ENCODE measurements at regions not wholly inside any gene's neighbourhood (a gene's known extent, or its start where the extent isn't known, plus 50 kb on each side); places are given as distances from the start of the nearest gene placed in this dataset.

DNA sequence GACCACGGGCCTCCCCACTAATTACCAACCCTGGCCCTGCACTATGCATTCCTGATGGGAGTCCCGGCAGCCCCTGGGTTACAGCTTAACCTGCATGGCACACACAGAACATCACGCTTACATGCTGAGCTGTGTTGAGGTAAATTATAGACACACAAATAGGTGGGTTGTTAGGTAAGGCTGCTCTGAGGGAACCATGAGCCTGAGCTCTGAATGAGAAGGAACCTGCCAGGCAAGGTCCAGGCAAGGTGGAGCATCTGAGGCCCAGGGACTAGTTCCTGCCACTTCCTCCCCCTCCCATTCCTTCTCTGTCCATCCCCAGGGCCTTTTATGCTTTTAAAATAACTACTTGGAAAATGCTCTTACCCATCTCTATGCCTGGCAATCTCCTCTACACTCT, 82.7 kb upstream of the ESRRB start:
- H3K4me1 ChIP-seq (ENCODE audit: control insufficient read depth, extremely low read depth, insufficient read depth, low read length), result no peaks in the 10 kb centered on the region
- no peak overlapping the region for H3K9ac ChIP-seq (ENCODE audit: insufficient read depth, low read length)
- H3K9me3 ChIP-seq (ENCODE audit: control insufficient read depth, insufficient read depth, low read depth, low read length), result no peaks in the 10 kb centered on the region
- no peak overlapping the region for H3K27ac ChIP-seq (ENCODE audit: insufficient read depth, low read length)
- no peak overlapping the region for H3K4me3 ChIP-seq (replicated peaks in 1 of 4; ENCODE audit: control extremely low read depth in 1 of 4, insufficient read depth in 1 of 4, low read depth in 3 of 4, low read length in 4 of 4)
- TF ChIP-seq EZH2 (IDR thresholded peaks at IDR 0.05; ENCODE audit: low read length, missing control alignments), result no peak
- TF ChIP-seq, protein P1, sequence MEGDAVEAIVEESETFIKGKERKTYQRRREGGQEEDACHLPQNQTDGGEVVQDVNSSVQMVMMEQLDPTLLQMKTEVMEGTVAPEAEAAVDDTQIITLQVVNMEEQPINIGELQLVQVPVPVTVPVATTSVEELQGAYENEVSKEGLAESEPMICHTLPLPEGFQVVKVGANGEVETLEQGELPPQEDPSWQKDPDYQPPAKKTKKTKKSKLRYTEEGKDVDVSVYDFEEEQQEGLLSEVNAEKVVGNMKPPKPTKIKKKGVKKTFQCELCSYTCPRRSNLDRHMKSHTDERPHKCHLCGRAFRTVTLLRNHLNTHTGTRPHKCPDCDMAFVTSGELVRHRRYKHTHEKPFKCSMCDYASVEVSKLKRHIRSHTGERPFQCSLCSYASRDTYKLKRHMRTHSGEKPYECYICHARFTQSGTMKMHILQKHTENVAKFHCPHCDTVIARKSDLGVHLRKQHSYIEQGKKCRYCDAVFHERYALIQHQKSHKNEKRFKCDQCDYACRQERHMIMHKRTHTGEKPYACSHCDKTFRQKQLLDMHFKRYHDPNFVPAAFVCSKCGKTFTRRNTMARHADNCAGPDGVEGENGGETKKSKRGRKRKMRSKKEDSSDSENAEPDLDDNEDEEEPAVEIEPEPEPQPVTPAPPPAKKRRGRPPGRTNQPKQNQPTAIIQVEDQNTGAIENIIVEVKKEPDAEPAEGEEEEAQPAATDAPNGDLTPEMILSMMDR (conservative IDR thresholded peaks at IDR 0.05 in 1 of 2, IDR thresholded peaks at IDR 0.05 in 1 of 2; ENCODE audit: low read depth in 1 of 2, low read length in 2 of 2), result no peak
- H3K36me3 ChIP-seq (ENCODE audit: control insufficient read depth, insufficient read depth, low read length), result no peaks in the 10 kb centered on the region
- no peak overlapping the region for H3K4me2 ChIP-seq (ENCODE audit: extremely low read depth, insufficient read depth, low read length)
- no peaks in the 10 kb centered on the region for H4K20me1 ChIP-seq (ENCODE audit: control insufficient read depth, extremely low read depth, insufficient read depth, low read length)
- H2AFZ ChIP-seq (ENCODE audit: low read length), result no peak overlapping the region
- H3K79me2 ChIP-seq (ENCODE audit: control insufficient read depth, insufficient read depth, low read length), result no peaks in the 10 kb centered on the region
- no peak for DNase-seq (ENCODE audit: low read depth in 2 of 2)
- H3K27me3 ChIP-seq (ENCODE audit: control insufficient read depth, insufficient read depth, low read length), result no peaks in the 10 kb centered on the region

DNA sequence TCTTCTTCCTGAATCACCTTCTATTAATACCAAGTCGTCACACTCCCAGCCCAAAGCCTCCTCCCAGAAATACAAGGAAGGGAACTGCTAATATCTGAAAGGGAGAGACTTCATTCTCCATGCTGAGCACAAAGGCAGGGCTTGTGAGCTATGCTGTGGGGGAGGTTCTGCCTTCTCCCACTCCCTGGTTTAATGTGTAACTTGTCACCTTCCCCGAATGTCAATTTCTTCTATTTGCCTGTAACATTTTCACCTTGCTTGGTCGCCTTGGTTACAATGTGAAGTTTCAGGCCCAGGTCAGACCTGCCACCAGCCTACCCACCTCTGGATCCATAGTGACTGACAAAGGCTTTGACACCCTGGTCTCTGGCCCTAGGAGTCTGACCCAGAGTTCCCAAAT, 82.0 kb upstream of the ESRRB start:
- DNase-seq (ENCODE audit: low read depth in 2 of 2), result no peak
- no peak overlapping the region for H3K9ac ChIP-seq (ENCODE audit: insufficient read depth, low read length)
- H3K36me3 ChIP-seq (ENCODE audit: control insufficient read depth, insufficient read depth, low read length), result no peaks in the 10 kb centered on the region
- H3K79me2 ChIP-seq (ENCODE audit: control insufficient read depth, insufficient read depth, low read length), result no peaks in the 10 kb centered on the region
- no peaks in the 10 kb centered on the region for H3K4me1 ChIP-seq (ENCODE audit: control insufficient read depth, extremely low read depth, insufficient read depth, low read length)
- no peak overlapping the region for H3K27ac ChIP-seq (ENCODE audit: insufficient read depth, low read length)
- H3K4me2 ChIP-seq (ENCODE audit: extremely low read depth, insufficient read depth, low read length), result no peak overlapping the region
- no peaks in the 10 kb centered on the region for H3K9me3 ChIP-seq (ENCODE audit: control insufficient read depth, insufficient read depth, low read depth, low read length)
- H4K20me1 ChIP-seq (ENCODE audit: control insufficient read depth, extremely low read depth, insufficient read depth, low read length), result no peaks in the 10 kb centered on the region
- no peak overlapping the region for H2AFZ ChIP-seq (ENCODE audit: low read length)
- H3K4me3 ChIP-seq (replicated peaks in 1 of 4; ENCODE audit: control extremely low read depth in 1 of 4, insufficient read depth in 1 of 4, low read depth in 3 of 4, low read length in 4 of 4), result no peak overlapping the region
- no peaks in the 10 kb centered on the region for H3K27me3 ChIP-seq (ENCODE audit: control insufficient read depth, insufficient read depth, low read length)
- TF ChIP-seq, protein P1 (conservative IDR thresholded peaks at IDR 0.05 in 1 of 2, IDR thresholded peaks at IDR 0.05 in 1 of 2; ENCODE audit: low read depth in 1 of 2, low read length in 2 of 2), result no peak
- no peak for TF ChIP-seq EZH2 (IDR thresholded peaks at IDR 0.05; ENCODE audit: low read length, missing control alignments)

DNA sequence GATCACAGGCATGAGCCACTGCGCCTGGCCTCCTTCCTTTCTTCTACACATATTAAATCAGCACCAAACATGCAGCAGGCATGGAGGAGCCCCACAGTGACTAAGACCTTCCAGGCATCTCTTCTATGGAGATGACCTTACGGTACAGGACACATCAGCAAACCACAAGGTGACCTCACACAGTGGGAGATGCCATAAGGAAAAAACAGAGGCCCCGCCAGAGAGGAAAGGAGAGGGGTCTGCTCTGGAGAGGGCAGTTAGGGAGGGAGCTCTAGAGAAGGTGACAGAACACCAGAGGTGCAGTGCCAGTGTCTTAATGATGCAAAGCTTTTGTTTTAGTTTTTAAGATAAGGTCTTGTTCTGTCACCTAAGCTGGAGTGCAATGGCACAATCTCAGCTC, 81.1 kb upstream of the ESRRB start:
- Histone ChIP-seq H2AFZ (ENCODE audit: low read length) (no peak overlapping the region), H3K36me3 (ENCODE audit: control insufficient read depth, insufficient read depth, low read length) (no peaks in the 10 kb centered on the region), H3K27ac (ENCODE audit: insufficient read depth, low read length) (no peak overlapping the region), H3K4me2 (ENCODE audit: extremely low read depth, insufficient read depth, low read length) (no peak overlapping the region), H3K27me3 (ENCODE audit: control insufficient read depth, insufficient read depth, low read length) (no peaks in the 10 kb centered on the region), H3K4me3 (replicated peaks in 1 of 4; ENCODE audit: control extremely low read depth in 1 of 4, insufficient read depth in 1 of 4, low read depth in 3 of 4, low read length in 4 of 4) (no peak overlapping the region), H4K20me1 (ENCODE audit: control insufficient read depth, extremely low read depth, insufficient read depth, low read length) (no peaks in the 10 kb centered on the region), H3K9ac (ENCODE audit: insufficient read depth, low read length) (no peak overlapping the region), H3K9me3 (ENCODE audit: control insufficient read depth, insufficient read depth, low read depth, low read length) (no peaks in the 10 kb centered on the region), H3K4me1 (ENCODE audit: control insufficient read depth, extremely low read depth, insufficient read depth, low read length) (no peaks in the 10 kb centered on the region), H3K79me2 (ENCODE audit: control insufficient read depth, insufficient read depth, low read length) (no peaks in the 10 kb centered on the region)
- no peak for TF ChIP-seq EZH2 (IDR thresholded peaks at IDR 0.05; ENCODE audit: low read length, missing control alignments)
- TF ChIP-seq, protein P1 (conservative IDR thresholded peaks at IDR 0.05 in 1 of 2, IDR thresholded peaks at IDR 0.05 in 1 of 2; ENCODE audit: low read depth in 1 of 2, low read length in 2 of 2), result no peak
- DNase-seq (ENCODE audit: low read depth in 2 of 2), result no peak
